OCI-LY7 (cell line): ENCODE measurements at regions not wholly inside any gene's neighbourhood (a gene's known extent, or its start where the extent isn't known, plus 50 kb on each side); places are given as distances from the start of the nearest gene placed in this dataset.

Source experiments
- BruUV-seq: library from RNA; stranded (reverse); fragments of 400-500 nt; replicated peaks from 2 replicates; lab custom pipeline; 2021; lab: Mats Ljungman, UMichigan
- CTCF ChIA-PET: fragments of 300-600 bp; sonication (Branson Sonifier 250); formaldehyde crosslinking; loops from one replicate; lab custom pipeline; 2022; ENCODE audit warnings: antibody characterized with exemption; ENCODE audit not compliant: unreplicated experiment; lab: Charles Lee
- POLR2A ChIA-PET: fragments of 300-600 bp; sonication (Branson Sonifier 250); formaldehyde crosslinking; loops from one replicate; lab custom pipeline; 2022; ENCODE audit warnings: antibody characterized with exemption; lab: Charles Lee
- DNase-seq: peaks from one replicate; pipeline ENCODE4 v3.0.0-alpha.2; 2015; ENCODE audit warnings: low spot score
- H2AFZ ChIP-seq: fragments of 200-600 bp; sonication (generic), shearing (Covaris generic); 2 replicates; pipeline ENCODE4 v1.6.1; 2014; ENCODE audit warnings: mild to moderate bottlenecking, antibody characterized with exemption, low read length, moderate library complexity
- H3K27ac ChIP-seq: fragments of 200-600 bp; sonication (generic); 2 replicates; pipeline ENCODE4 v1.5.1; 2014; ENCODE audit warnings: mixed run types, low read depth, mild to moderate bottlenecking, moderate library complexity, low read length, inconsistent platforms; ENCODE audit not compliant: poor library complexity, severe bottlenecking
- H3K36me3 ChIP-seq: fragments of 200-600 bp; sonication (generic); 2 replicates; pipeline ENCODE4 v1.6.1; 2014; ENCODE audit warnings: mild to moderate bottlenecking, antibody characterized with exemption, low read length, moderate library complexity, mixed read lengths; ENCODE audit not compliant: insufficient read depth
- H3K4me1 ChIP-seq: fragments of 200-600 bp; sonication (generic); 2 replicates; pipeline ENCODE4 v1.5.1; 2014; ENCODE audit warnings: mild to moderate bottlenecking, low read length; ENCODE audit not compliant: insufficient read depth, poor library complexity, severe bottlenecking
- H3K4me2 ChIP-seq: fragments of 200-600 bp; sonication (generic); 2 replicates; pipeline ENCODE4 v1.6.1; 2014; ENCODE audit warnings: mild to moderate bottlenecking, low read length
- H3K4me3 ChIP-seq: fragments of 200-600 bp; sonication (generic); 2 replicates; pipeline ENCODE4 v1.5.1; 2014; ENCODE audit warnings: mild to moderate bottlenecking, low read depth, low read length; ENCODE audit not compliant: poor library complexity, severe bottlenecking
- H3K79me2 ChIP-seq: fragments of 200-600 bp; sonication (generic); 2 replicates; pipeline ENCODE4 v1.6.1; 2016; ENCODE audit warnings: low read depth, mild to moderate bottlenecking, low read length, moderate library complexity, mixed read lengths; ENCODE audit not compliant: insufficient read depth
- H3K9me2 ChIP-seq: fragments of 200-600 bp; sonication (generic); 2 replicates; pipeline ENCODE4 v1.6.1; 2016; ENCODE audit warnings: mild to moderate bottlenecking, low read length, mixed read lengths; ENCODE audit not compliant: insufficient read depth
- H3K9me3 ChIP-seq: fragments of 200-600 bp; sonication (generic); 2 replicates; pipeline ENCODE4 v1.6.1; 2014; ENCODE audit warnings: mild to moderate bottlenecking, mixed run types, low read length, mixed read lengths
- H4K20me1 ChIP-seq: fragments of 200-600 bp; sonication (generic); 2 replicates; pipeline ENCODE4 v1.6.1; 2014; ENCODE audit warnings: mild to moderate bottlenecking, antibody characterized with exemption, low read length, moderate library complexity, mixed read lengths; ENCODE audit not compliant: insufficient read depth
- CTCF ChIP-seq: fragments of 200-600 bp; sonication (generic); conservative IDR thresholded peaks from 2 replicates; pipeline ENCODE4 v1.5.1; 2014; ENCODE audit warnings: mild to moderate bottlenecking, antibody characterized with exemption, low read length, moderate library complexity, mixed read lengths
- EZH2phosphoT487 ChIP-seq: fragments of 200-600 bp; sonication (generic); IDR thresholded peaks from 2 replicates; pipeline ENCODE4 v1.6.1; 2018; ENCODE audit warnings: low read depth, borderline replicate concordance, mild to moderate bottlenecking, mixed run types, antibody characterized with exemption, low read length, moderate library complexity, mixed read lengths
- intact Hi-C: fragments of 100-400 bp; cut with micrococcal nuclease; formaldehyde crosslinking; loops from one replicate; pipeline ENCODE4 v1.10.0; 2022; ENCODE audit not compliant: unreplicated experiment

GRCh38 chr2:58720770-58721697 is 479.9 kb upstream of the FANCL start:
- no peak overlapping the region for H3K27ac ChIP-seq
- H3K4me3 ChIP-seq = no peak overlapping the region
- no peaks in the 10 kb centered on the region for H3K4me1 ChIP-seq
- H3K36me3 ChIP-seq = no peaks in the 10 kb centered on the region
- H3K4me2 ChIP-seq = no peak overlapping the region
- H2AFZ ChIP-seq = no peak overlapping the region
- intact Hi-C loops = no loop called here
- H4K20me1 ChIP-seq = no peaks in the 10 kb centered on the region
- no peaks in the 10 kb centered on the region for H3K79me2 ChIP-seq
- TF ChIP-seq CTCF = no peak
- no peak for TF ChIP-seq EZH2phosphoT487
- ChIA-PET CTCF (no interaction called here), POLR2A (interaction anchor here (0.7 to 1.0 kb wide), 4 partner anchors 11 to 146 kb away, joined by 3 to 9 read pairs (median 4); no protein-coding TSS in a partner anchor)
- no TSS peak for BruUV-seq
- no peaks in the 10 kb centered on the region for H3K9me3 ChIP-seq
- H3K9me2 ChIP-seq = no peaks in the 10 kb centered on the region
- no peak for DNase-seq

- Histone ChIP-seq H3K79me2 (no peaks in the 10 kb centered on the region), H3K9me3 (no peaks in the 10 kb centered on the region), H4K20me1 (no peaks in the 10 kb centered on the region), H3K27ac (no peak overlapping the region), H3K4me2 (no peak overlapping the region), H3K9me2 (no peaks in the 10 kb centered on the region), H3K36me3 (no peaks in the 10 kb centered on the region), H2AFZ (no peak overlapping the region), H3K4me3 (no peak overlapping the region), H3K4me1 (no peaks in the 10 kb centered on the region)
- intact Hi-C loops = no loop called here
- no TSS peak for BruUV-seq
- ChIA-PET POLR2A (interaction anchor here (0.7 to 1.0 kb wide), 7 partner anchors 12 to 1566 kb away, joined by 3 to 9 read pairs (median 3); no protein-coding TSS in a partner anchor), CTCF (no interaction called here)
- no peak for DNase-seq
- TF ChIP-seq EZH2phosphoT487 (no peak), CTCF (no peak)
These were observed 479.1 kb upstream of the FANCL start for GRCh38 chr2:58720033-58720769.
